Fibroblast of lung (primary cell): ENCODE measurements at regions not wholly inside any gene's neighbourhood (a gene's known extent, or its start where the extent isn't known, plus 50 kb on each side); places are given as distances from the start of the nearest gene placed in this dataset.
A peak's percentile ranks its signal among the peaks of the same experiment; 100 is the strongest.
"Not testable (repeated sequence)": the region's sequence is repeated elsewhere in the genome, so short reads cannot be mapped to it uniquely, and the experiment has no call there.

Experiments
- DNase-seq, 2 donors: peaks; one replicate each; pipeline versions ENCODE4 v3.0.0 to v3.0.0-alpha.2; 2010; ENCODE audit warnings: low read depth in 2 of 2
- H2AFZ ChIP-seq: 2 replicates; pipeline ENCODE4 v1.5.1; 2012; ENCODE audit warnings: low read length, control low read depth, inconsistent platforms
- H3K27ac ChIP-seq: 2 replicates; pipeline ENCODE4 v1.5.1; 2011; ENCODE audit warnings: low read length, control low read depth; ENCODE audit not compliant: insufficient read depth
- H3K27me3 ChIP-seq: 2 replicates; pipeline ENCODE4 v1.5.1; 2011; ENCODE audit warnings: mild to moderate bottlenecking, low read length; ENCODE audit not compliant: control insufficient read depth, insufficient read depth
- H3K36me3 ChIP-seq: 2 replicates; pipeline ENCODE4 v1.5.1; 2011; ENCODE audit warnings: low read length; ENCODE audit not compliant: control insufficient read depth, insufficient read depth
- H3K4me1 ChIP-seq: 2 replicates; pipeline ENCODE4 v1.5.1; 2011; ENCODE audit warnings: low read length; ENCODE audit not compliant: control insufficient read depth, insufficient read depth; ENCODE audit errors: extremely low read depth
- H3K4me2 ChIP-seq: 2 replicates; pipeline ENCODE4 v1.5.1; 2011; ENCODE audit warnings: low read length, control low read depth; ENCODE audit not compliant: insufficient read depth; ENCODE audit errors: extremely low read depth
- H3K4me3 ChIP-seq, 4 experiments: fragments of 200-600 bp in 1 of 4; sonication (generic) in 1 of 4; replicated peaks in 1 of 4; 2 replicates each; pipeline ENCODE4 v1.5.1; 2011 to 2016; ENCODE audit warnings: low read length in 4 of 4, low read depth in 3 of 4, mild to moderate bottlenecking in 3 of 4, control low read depth in 2 of 4, inconsistent platforms in 1 of 4, mixed read lengths in 1 of 4; ENCODE audit not compliant: insufficient read depth in 1 of 4; ENCODE audit errors: control extremely low read depth in 1 of 4
- H3K79me2 ChIP-seq: 2 replicates; pipeline ENCODE4 v1.5.1; 2012; ENCODE audit warnings: mild to moderate bottlenecking, low read length, inconsistent platforms; ENCODE audit not compliant: control insufficient read depth, insufficient read depth
- H3K9ac ChIP-seq: 2 replicates; pipeline ENCODE4 v1.5.1; 2011; ENCODE audit warnings: mild to moderate bottlenecking, low read length, control low read depth; ENCODE audit not compliant: insufficient read depth
- H3K9me3 ChIP-seq: 2 replicates; pipeline ENCODE4 v1.5.1; 2012; ENCODE audit warnings: low read depth, low read length; ENCODE audit not compliant: control insufficient read depth, insufficient read depth
- H4K20me1 ChIP-seq: 2 replicates; pipeline ENCODE4 v1.5.1; 2011; ENCODE audit warnings: low read length; ENCODE audit not compliant: control insufficient read depth, insufficient read depth; ENCODE audit errors: extremely low read depth
- EZH2 ChIP-seq: IDR thresholded peaks from 2 replicates; pipeline ENCODE4 v1.5.1; 2012; ENCODE audit warnings: low read length, control low read depth, mild to moderate bottlenecking; ENCODE audit errors: missing control alignments
- TF ChIP-seq, protein P1 (sequence below), 2 donors: IDR thresholded peaks in 1 of 2; conservative IDR thresholded peaks in 1 of 2; 1 replicate in 1 of 2; 2 replicates in 1 of 2; pipeline ENCODE4 v1.5.1; 2011 to 2012; ENCODE audit warnings: low read length in 2 of 2, control low read depth in 1 of 2, inconsistent platforms in 1 of 2, low read depth in 1 of 2, mild to moderate bottlenecking in 1 of 2

DNA sequence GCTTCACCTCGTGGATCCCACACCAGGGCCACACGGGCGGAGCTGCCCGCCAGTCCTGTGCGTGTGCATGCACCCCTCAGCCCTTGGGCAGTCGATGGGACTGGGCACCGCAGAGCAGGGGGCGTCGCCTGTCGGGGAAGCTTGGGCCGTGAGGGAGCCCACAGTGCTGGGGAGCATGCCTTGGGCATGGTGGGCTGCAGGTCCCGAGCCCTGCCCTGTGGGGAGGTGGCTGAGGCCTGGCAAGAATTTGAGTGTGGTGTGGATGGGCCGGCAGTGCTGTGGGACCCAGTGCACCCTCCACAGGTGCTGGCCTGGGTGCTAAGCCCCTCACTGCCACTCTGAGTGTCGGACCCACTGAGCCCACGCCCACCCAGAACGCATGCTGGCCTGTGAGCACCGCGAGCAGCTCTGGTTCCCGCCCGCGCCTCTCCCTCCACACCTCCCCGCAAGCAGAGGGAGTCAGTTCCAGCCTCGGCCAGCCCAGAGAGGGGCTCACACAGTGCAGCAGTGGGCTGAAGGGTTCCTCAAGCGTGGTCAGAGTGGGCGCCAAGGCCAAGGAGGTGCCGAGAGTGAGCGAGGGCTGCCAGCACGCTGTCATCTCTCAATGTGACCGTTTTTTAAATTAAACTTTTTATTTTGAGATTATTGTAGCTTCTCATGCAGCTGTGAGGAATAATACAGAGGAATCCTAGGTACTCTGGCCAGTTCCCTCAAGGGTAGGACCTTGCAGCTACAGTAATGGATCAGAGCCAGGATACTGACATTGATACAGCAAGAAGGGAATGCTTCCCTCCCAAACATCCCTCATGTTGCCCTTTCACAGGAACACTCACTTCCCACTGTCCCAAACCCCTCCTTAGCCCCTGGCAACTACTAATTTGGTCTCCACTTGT is 127.7 kb downstream of the CRYBB2 start:
- no peaks in the 10 kb centered on the region for H3K36me3 ChIP-seq
- H3K4me3 ChIP-seq: no peak overlapping the region
- H3K79me2 ChIP-seq: no peaks in the 10 kb centered on the region
- no peak for TF ChIP-seq EZH2
- TF ChIP-seq, protein P1, sequence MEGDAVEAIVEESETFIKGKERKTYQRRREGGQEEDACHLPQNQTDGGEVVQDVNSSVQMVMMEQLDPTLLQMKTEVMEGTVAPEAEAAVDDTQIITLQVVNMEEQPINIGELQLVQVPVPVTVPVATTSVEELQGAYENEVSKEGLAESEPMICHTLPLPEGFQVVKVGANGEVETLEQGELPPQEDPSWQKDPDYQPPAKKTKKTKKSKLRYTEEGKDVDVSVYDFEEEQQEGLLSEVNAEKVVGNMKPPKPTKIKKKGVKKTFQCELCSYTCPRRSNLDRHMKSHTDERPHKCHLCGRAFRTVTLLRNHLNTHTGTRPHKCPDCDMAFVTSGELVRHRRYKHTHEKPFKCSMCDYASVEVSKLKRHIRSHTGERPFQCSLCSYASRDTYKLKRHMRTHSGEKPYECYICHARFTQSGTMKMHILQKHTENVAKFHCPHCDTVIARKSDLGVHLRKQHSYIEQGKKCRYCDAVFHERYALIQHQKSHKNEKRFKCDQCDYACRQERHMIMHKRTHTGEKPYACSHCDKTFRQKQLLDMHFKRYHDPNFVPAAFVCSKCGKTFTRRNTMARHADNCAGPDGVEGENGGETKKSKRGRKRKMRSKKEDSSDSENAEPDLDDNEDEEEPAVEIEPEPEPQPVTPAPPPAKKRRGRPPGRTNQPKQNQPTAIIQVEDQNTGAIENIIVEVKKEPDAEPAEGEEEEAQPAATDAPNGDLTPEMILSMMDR (conservative IDR thresholded peaks at IDR 0.05 in 1 of 2, IDR thresholded peaks at IDR 0.05 in 1 of 2; ENCODE audit: low read depth in 1 of 2, low read length in 2 of 2): no peak
- H3K4me2 ChIP-seq: no peak overlapping the region
- no peaks in the 10 kb centered on the region for H4K20me1 ChIP-seq
- H3K27ac ChIP-seq: no peak overlapping the region
- no peak for DNase-seq
- no peaks in the 10 kb centered on the region for H3K4me1 ChIP-seq
- no peaks in the 10 kb centered on the region for H3K27me3 ChIP-seq
- H2AFZ ChIP-seq: no peak overlapping the region
- H3K9ac ChIP-seq: no peak overlapping the region
- no peaks in the 10 kb centered on the region for H3K9me3 ChIP-seq

DNA sequence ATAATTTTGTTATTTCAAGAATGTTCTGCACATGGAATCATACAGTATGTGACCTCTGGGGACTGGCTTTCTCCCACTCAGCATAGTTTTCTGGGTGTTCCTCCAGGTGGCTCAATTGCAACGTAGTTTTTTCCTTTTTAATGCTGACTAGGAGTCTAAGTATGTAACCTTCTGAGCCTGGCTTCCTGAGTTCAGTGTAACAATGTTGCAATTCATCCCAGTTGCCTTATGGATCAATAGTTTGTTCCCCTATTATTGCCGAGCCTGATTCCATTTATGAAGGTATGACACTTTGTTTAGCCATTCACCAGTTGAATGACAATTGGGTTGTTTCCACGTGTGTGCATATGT is 128.3 kb downstream of the CRYBB2 start:
- DNase-seq: peak in 1 of 2 donors; percentile 62
- H3K4me2 ChIP-seq: no peak overlapping the region

DNA sequence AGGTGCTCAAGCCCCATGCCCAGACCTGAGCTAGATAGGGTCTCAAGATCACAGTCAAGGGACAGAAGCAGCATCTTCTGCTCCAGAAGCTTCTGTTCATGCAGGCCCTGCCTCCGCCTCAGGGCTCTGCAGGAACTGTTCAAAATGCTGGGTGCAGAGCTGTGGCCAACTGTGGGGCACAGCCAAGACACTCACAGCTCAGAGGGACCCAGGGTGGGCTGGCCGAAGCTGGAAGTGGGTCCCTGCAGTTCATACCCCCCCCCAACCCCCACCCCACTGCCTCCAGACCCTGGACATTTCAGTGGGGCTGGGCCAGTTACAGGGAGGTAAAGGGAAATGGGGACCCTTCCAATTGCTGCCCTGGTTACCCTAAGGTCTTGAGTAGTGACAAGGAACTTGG is 129.0 kb downstream of the CRYBB2 start:
- Histone ChIP-seq H3K4me3 (no peak overlapping the region), H3K9ac (no peak overlapping the region), H3K4me1 (no peaks in the 10 kb centered on the region), H3K27me3 (no peaks in the 10 kb centered on the region), H3K9me3 (no peaks in the 10 kb centered on the region), H3K36me3 (peaks cover 2% of the 10 kb centered on the region), H3K27ac (no peak overlapping the region), H3K4me2 (no peak overlapping the region), H4K20me1 (no peaks in the 10 kb centered on the region), H2AFZ (no peak overlapping the region), H3K79me2 (no peaks in the 10 kb centered on the region)
- no peak for DNase-seq
- TF ChIP-seq, protein P1 (conservative IDR thresholded peaks at IDR 0.05 in 1 of 2, IDR thresholded peaks at IDR 0.05 in 1 of 2; ENCODE audit: low read depth in 1 of 2, low read length in 2 of 2): no peak
- TF ChIP-seq EZH2: no peak

More for the DNA sequence above, 128.3 kb downstream of the CRYBB2 start:
- Histone ChIP-seq H3K79me2 (no peaks in the 10 kb centered on the region), H3K9ac (no peak overlapping the region), H3K4me1 (no peaks in the 10 kb centered on the region), H4K20me1 (no peaks in the 10 kb centered on the region), H2AFZ (no peak overlapping the region), H3K36me3 (peaks cover 2% of the 10 kb centered on the region), H3K9me3 (no peaks in the 10 kb centered on the region), H3K27ac (no peak overlapping the region), H3K27me3 (no peaks in the 10 kb centered on the region), H3K4me3 (no peak overlapping the region)
- no peak for TF ChIP-seq EZH2
- TF ChIP-seq, protein P1 (conservative IDR thresholded peaks at IDR 0.05 in 1 of 2, IDR thresholded peaks at IDR 0.05 in 1 of 2; ENCODE audit: low read depth in 1 of 2, low read length in 2 of 2): no peak

DNA sequence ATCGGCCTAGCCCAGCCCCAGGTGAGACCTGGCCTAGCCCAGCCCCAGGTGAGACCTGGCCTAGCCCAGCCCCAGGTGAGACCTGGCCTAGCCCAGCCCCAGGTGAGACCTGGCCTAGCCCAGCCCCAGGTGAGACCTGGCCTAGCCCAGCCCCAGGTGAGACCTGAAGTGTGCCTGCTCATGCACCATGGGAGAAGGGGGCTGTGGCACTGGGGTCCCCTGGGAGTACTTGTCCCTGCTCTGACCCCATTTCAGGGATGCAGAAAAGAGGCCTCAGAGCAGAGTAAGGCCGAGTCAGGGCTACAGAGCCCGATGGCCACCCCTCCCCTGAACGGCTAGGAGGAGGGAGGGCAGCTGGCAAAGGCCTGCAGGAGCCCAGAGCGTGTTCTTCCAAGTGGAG is 129.6 kb downstream of the CRYBB2 start:
- not testable (repeated sequence) for H3K79me2 ChIP-seq, H3K9ac ChIP-seq, H3K4me2 ChIP-seq, DNase-seq, H3K36me3 ChIP-seq, H3K27ac ChIP-seq, H2AFZ ChIP-seq, H3K9me3 ChIP-seq, H3K27me3 ChIP-seq, H4K20me1 ChIP-seq, H3K4me3 ChIP-seq, H3K4me1 ChIP-seq
